RKO (cell line): ENCODE measurements at regions not wholly inside any gene's neighbourhood (a gene's known extent, or its start where the extent isn't known, plus 50 kb on each side); places are given as distances from the start of the nearest gene placed in this dataset.
"Not testable (repeated sequence)": the region's sequence is repeated elsewhere in the genome, so short reads cannot be mapped to it uniquely, and the experiment has no call there.

Experiments
- DNase-seq: peaks from one replicate; pipeline ENCODE4 v3.0.0-alpha.2; 2016; ENCODE audit warnings: low spot score

DNA sequence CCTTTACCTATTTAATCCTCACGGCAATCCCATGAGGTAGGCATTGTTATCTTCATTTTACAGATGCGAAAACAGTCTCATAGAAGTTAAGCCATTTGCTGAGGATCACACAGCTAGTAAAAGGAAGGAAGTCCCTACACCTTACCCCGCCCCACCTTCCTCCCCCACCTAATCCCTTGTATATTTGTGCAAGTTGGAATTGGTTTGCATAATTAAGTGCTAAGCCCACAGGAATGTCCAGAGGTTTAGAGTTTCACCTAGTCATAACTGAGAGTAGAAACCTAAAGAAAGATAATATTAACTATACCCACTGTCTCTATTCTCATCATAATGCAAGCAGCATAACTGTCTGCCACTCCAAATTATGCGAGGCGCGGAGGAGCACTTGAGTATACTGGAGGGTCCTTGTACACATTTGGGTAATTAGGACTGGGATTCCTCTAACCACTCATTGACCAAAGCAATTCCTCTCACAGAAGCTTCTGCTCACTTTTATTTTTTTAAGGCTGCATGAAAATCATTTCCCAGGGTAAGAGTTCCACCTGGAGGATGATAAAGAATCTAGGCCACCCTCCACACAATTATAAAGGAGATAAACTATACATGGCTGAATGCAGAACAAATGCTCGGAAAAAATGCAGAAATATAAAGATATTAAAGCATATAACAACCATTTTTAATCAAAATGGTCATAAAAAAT is 199.9 kb downstream of the FAM181B start:
- DNase-seq = no peak

- no peak for DNase-seq
Measured at GRCh38 chr11:82529936-82530335, 203.7 kb downstream of the FAM181B start.

DNA sequence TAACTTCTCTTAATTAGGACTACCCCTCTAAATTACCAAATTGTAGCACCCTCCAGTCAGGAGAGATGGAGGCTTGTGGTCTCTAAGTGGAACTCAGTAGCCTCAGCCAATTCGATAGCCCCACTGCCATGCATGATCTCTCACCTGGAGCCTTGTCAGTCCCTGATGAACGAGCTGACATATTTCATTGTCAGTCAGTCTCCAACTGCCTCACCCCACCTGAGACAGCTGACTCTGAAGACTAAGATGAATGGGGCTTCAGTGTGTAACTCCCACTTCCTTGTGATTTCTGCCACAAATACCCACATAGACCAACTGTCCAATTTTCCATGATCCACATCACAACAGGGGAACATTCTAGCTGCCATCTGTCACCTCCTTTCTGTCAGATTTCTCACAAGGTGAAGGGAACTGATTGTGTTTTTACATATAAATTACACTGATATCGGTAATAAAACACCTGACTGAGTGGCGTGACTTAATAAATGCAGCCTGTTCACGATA is 206.5 kb downstream of the FAM181B start:
- DNase-seq = no peak

GRCh38 chr11:82523141-82523540 is 210.5 kb downstream of the FAM181B start:
- DNase-seq = peak; percentile 5

GRCh38 chr11:82521427-82521826 is 212.2 kb downstream of the FAM181B start:
- DNase-seq = no peak

- DNase-seq = no peak
Measured at GRCh38 chr11:82507288-82507687, 226.4 kb downstream of the FAM181B start.

DNA sequence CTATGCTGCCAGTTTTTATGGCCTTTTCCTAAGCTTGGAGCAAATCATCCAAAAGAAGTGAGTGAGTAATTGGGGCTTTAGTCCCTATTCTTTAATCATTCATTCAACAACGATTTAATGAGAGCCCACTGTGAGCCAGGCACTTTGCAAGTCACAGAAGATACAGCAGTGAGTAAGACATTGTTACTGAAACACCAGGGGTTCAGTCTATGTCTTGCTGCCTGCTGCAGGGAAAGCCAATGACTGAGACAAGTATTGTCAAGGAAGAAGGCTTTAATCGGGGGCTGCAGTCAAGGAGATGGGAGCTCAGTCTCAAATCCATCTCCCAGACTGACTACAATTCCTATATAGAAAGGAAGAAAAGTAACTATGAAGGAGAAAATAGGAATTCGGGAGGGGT is 228.3 kb downstream of the FAM181B start:
- no peak for DNase-seq

DNA sequence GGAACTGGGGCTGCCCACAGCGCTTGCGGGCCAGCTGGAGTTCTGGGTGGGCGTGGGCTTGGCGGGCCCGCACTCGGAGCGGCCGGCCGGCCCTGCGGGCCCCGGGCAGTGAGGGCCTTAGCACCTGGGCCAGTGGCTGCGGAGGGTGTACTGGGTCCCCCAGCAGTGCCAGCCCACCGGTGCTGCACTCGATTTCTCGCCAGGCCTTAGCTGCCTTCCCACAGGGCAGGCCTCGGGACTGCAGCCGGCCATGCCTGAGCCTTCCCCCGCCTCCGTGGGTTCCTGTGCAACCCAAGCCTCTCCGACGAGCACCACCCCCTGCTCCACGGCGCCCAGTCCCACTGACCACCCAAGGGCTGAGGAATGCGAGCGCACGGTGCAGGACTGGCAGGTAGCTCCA is 232.5 kb downstream of the FAM181B start:
- DNase-seq = not testable (repeated sequence)

- DNase-seq = peak; percentile 21
Measured at GRCh38 chr11:82494988-82495432, 238.7 kb downstream of the FAM181B start.

DNA sequence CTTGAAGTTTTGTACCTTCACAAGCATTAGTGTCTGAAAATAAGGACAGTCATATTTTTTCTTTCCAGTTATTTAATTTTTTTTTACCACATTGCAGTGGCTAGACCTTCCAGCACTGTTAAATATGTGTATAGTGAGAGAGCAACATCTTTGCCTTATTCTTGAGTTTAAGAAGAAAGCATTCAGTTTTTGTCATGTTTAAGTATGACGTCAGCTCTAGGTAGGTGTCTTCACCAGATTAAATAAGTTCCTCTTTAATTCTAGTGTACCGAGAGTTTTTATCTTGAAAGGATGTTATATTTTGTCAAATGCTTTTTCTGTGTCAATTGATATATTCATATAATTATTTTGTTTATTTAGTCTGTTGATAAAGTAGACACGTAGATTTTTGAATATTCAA is 258.8 kb downstream of the FAM181B start:
- DNase-seq = no peak

DNA sequence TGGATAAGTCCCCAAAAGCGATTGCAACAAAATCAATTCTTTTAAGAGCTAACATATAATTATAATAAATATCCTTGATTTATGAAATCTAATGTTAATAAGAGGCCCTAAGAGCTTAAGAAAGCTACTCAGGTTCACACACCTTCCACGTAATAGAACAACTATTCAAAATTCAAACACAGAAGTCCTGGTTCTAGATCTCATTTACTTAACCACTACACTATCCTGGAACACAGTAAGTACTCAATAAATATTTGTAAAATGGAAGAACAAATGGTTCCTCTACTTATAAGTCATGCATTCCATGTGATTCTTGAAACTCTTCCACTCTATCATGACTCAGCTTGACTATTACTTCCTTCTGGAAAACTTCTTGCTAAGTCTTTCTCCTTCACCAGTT is 268.2 kb downstream of the FAM181B start:
- DNase-seq = peak; percentile 11

GRCh38 chr11:82462608-82463242 is 270.9 kb downstream of the FAM181B start:
- DNase-seq = no peak

DNA sequence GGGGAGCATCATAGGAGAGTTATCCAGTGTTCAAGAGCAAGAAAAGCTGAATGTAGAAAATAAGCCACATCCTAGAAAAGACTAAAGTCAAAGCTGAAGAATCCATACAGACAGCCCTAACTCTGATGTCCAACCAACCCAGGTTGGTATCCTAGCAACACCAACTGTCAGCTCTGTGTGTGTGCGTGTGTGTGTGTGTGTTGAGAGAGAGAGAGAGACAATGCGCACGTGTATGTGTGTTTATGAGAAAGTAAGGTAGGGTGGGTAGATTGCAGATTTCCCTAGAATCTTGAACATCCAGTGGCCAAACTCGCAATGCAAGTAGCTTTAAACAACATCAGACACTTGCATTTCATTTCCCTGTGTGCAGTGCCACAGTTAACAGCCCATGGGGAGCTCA is 274.9 kb downstream of the FAM181B start:
- DNase-seq = no peak

- no peak for DNase-seq
Measured at GRCh38 chr11:82458147-82458546, 275.5 kb downstream of the FAM181B start.

GRCh38 chr11:82450996-82451395 is 282.7 kb downstream of the FAM181B start:
- no peak for DNase-seq

GRCh38 chr11:82406611-82407010 is 327.1 kb downstream of the FAM181B start:
- DNase-seq = no peak

GRCh38 chr11:82405421-82405820 is 328.2 kb downstream of the FAM181B start:
- DNase-seq = no peak

GRCh38 chr11:82404981-82405380 is 328.7 kb downstream of the FAM181B start:
- DNase-seq = no peak

DNA sequence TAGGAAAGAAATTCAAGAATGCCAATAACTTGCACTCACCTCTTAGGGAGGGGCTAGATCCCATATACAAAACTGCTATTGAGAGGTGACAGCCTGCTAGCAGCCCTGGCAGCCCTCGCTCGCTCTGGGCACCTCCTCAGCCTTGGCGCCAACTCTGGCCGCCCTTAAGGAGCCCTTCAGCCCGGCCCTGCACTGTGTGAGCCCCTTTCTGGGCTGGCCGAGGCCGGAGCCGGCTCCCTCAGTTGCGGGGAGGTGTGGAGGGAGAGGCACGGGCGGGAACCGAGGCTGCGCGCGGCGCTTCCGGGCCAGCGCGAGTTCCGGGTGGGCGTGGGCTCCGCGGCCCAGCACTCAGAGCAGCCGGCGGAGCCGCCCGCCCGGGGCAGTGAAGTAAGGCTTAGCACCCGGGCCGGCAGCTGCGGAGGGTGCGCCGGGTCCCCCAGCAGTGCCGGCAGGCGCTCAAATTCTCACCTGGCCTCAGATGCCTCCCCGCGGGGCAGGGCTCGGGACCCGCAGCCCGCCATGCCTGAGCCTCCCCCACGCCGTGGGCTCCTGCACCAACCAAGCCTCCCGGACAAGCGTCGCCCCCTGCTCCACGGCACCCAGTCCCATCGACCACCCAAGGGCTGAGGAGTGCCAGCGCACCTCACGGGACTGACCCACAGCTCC is 329.9 kb downstream of the FAM181B start:
- no peak for DNase-seq

- no peak for DNase-seq
Measured at GRCh38 chr11:82398300-82398815, 335.3 kb downstream of the FAM181B start.

GRCh38 chr11:82396639-82397038 is 337.0 kb downstream of the FAM181B start:
- not testable (repeated sequence) for DNase-seq

GRCh38 chr11:82384308-82384707 is 349.4 kb downstream of the FAM181B start:
- no peak for DNase-seq
